ENCODE measurements at regions not wholly inside any gene's neighbourhood (a gene's known extent, or its start where the extent isn't known, plus 50 kb on each side); places are given as distances from the start of the nearest gene placed in this dataset.
"Not testable (repeated sequence)": the region's sequence is repeated elsewhere in the genome, so short reads cannot be mapped to it uniquely, and the experiment has no call there.

DNA sequence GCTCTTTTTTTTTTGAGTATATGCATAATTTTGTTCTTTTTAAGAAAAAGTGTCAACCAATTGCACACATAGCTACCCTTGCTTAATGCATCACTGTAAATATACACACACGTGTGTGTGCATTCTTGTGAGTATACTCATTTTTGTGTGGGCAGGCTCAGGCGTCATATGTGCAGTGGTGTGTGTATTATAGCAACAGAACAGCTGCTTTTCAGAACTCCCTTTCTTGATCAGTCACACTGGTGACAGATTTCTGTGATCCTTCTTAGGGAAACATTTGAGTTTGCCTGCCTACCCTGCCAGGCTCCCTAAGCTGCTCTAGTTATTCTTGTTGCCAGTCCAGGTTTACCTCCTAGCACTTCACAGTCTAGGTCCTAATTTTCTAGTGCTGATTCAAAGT, 287.0 kb upstream of the SEMA6A start:
- in situ Hi-C loops (cut with HindIII; ENCODE audit: low pct_ligation_motif_present, low pct_unique_long_range_greater_than_20kb, low sequenced_read_pairs), result no loop called here
- DNase-seq, result no peak

DNA sequence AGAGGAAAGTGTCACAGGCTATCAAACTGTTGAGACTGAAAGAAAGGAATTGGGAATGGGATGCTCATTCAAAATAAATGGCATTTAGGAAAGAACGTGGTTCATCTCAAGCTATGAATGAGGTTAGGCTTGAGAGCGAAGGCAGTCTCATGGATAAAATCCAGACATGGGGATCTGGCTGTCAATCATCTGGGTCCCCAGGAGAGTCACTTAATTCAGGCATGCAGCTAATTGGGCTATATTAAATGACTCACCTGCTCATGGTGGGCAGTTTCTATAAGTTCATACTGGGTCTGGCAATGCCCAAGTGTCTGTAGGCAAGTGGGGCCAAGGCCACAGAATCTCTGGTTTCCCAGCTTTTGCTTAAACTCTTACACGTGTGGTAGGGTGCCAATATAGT, 286.5 kb upstream of the SEMA6A start:
- in situ Hi-C loops (cut with HindIII; ENCODE audit: low pct_ligation_motif_present, low pct_unique_long_range_greater_than_20kb, low sequenced_read_pairs), result no loop called here
- no peak for DNase-seq

DNA sequence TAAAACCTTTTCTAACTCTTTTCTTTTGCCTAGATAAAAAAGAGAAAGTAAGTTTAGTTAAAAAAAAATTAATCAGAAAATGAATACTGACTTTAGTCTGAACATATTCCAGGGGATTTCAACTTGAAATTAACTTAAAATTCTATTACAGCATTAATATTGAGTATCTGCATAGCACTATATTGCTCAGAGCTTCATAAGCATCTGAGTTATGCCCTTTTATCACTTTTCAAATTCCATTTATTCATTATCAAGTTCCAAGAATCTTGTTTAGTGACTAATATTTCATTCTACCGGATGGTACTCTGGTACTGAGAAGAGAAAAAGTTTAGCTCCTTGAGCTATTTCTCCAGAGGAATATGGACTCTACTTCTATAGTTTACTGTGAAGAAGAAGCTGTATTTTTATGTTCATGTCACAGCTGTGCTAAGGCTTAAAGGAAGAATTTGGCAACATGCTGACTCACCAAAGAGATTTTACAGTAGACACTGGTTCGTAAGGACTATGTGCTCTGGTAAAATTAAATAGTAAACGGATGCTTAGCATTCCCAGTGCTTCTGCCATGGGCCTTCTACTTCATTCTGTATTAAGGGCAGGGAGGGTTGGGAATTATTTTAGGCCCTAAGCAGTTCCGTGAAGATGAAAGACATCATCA, 285.2 kb upstream of the SEMA6A start:
- in situ Hi-C loops (cut with HindIII; ENCODE audit: low pct_ligation_motif_present, low pct_unique_long_range_greater_than_20kb, low sequenced_read_pairs), result no loop called here
- no peak for DNase-seq

DNA sequence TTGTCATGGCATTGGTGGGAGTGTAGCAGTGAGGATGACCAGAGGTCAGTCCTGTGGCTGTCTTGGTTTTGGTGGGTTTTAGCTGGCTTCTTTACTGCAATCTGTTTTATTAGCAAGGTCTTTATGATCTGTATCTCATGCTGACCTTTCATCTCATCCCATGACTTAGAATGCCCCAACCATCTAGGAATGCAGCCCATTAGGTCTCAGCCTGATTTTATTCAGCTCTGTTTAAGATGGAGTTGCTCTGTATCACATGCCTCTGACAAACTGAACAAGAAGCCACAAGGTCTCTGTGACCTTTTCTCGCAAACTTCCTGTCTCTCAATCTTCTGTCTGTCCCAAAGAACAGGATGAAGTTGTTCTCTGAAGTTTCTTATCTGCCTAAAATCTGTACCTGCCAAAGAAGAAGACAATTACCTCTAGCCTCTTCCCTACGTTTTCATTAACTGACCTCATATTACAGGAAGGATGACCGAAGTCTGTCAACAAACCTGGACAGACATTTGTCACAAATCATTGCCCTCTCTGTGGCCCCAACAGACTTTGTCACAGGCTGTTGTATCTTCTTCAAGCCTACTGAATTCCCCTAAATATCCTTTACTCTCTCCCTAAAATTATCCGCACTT, 284.2 kb upstream of the SEMA6A start:
- DNase-seq, result no peak

DNA sequence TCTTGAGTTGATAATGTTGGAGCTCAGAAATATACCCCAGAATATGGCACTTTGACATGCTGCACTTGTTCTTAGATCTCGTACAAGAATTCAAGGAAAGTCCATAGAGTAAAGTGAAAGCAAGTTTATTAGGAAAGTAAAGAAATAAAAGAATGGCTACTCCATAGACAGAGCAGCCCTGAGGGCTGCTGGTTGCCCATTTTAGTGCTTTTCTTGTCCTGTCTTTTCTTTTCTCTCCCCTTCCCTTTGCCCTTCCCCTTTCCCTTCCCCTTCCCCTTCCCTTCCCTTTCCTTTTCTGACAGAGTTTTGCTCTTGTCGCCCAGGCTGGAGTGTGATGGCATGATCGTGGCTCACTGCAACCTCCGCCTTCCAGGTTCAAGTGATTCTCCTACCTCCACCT, 283.4 kb upstream of the SEMA6A start:
- in situ Hi-C loops (cut with HindIII; ENCODE audit: low pct_ligation_motif_present, low pct_unique_long_range_greater_than_20kb, low sequenced_read_pairs); DNase-seq: not testable (repeated sequence)

More for the DNA sequence above, 284.2 kb upstream of the SEMA6A start:
- in situ Hi-C loops (cut with HindIII; ENCODE audit: low pct_ligation_motif_present, low pct_unique_long_range_greater_than_20kb, low sequenced_read_pairs), result no loop called here

DNA sequence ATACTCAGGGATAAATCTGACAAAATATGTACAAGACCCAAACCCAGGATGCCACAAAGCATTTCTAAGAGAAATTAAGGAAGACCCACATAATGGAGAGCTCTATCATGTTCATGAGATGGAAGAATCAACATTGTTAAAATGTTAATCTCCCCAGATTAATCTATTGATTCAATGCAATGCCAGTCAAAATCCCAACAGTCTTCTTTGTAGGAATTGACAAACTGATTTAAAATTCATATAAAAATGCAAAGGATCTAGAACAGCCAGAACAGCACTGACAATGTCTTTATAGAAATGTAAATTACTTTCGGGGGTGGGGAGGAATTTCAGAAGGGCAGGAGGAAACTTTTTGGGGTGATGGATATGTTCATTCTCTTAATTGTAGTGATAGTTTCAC, 281.6 kb upstream of the SEMA6A start:
- in situ Hi-C loops (cut with HindIII; ENCODE audit: low pct_ligation_motif_present, low pct_unique_long_range_greater_than_20kb, low sequenced_read_pairs), result no loop called here
- DNase-seq, result no peak

DNA sequence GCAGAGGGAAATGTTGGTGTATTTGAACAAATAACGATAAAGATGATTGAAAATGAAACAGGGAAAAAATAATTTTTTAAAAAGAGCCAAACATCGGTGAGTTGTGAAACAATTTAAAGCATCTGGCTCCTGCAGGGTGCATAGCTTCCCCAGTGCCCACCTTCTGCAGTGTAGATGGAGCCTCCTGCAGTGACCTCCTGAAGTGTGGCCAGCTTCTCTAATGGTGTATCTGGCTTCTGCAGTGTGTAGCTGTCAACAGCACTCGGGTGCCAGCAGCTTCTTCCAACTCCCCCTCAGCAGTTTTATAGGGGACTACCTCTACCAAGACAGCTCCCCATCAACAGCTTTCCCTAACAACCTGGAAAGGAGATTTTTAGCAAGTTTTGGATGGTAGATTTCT, 279.4 kb upstream of the SEMA6A start:
- no peak for DNase-seq
- in situ Hi-C loops (cut with HindIII; ENCODE audit: low pct_ligation_motif_present, low pct_unique_long_range_greater_than_20kb, low sequenced_read_pairs), result no loop called here

DNA sequence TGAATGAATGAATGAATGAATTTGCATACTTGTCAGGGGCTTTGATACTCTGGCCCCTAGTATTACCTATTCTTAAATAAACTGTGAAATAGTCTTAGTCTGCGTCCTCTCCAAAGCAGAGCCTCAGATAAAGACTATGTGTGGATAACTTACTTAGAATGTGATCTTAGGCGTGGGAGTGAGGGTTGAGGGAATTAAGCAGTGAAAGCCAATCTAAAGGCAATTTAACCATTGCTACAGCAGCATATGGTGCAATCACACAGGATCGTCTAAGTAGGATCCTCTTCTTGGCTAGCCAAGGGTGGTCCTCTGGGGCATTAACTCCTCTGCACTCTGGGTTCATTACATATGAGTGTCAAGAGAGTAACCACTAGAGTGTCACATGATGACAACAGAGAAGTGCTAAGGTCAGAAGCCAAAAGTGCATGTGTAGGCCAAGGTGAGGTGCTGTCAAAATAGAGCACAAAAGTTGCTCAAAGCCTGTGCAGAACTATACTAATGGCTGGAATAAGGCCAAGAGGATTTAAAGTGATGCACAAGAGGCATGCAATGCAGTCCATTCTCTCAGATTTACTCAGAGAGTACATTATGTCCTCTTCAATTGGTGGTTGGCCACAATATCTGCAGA, 274.4 kb upstream of the SEMA6A start:
- no peak for DNase-seq
- in situ Hi-C loops (cut with HindIII; ENCODE audit: low pct_ligation_motif_present, low pct_unique_long_range_greater_than_20kb, low sequenced_read_pairs), result no loop called here

DNA sequence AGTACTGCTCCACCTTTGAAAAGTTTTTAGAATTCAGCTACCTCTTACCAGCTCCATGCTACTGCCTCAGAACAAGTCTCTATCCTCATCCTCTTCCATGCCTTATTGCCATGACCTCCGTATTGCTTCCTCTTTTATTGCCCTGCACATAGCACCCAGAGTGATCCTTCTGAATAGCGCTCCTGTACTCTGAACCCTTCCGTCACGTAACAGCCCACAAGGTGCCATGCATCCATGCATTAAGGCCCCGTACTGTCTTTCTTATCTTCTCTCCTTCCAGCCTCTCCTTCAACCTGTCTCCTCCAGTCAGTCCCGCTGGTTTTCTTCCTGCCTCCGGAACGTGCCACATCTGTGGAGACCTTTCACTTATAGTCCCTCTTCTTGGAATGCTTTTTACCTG, 273.3 kb upstream of the SEMA6A start:
- no peak for DNase-seq
- in situ Hi-C loops (cut with HindIII; ENCODE audit: low pct_ligation_motif_present, low pct_unique_long_range_greater_than_20kb, low sequenced_read_pairs), result no loop called here

DNA sequence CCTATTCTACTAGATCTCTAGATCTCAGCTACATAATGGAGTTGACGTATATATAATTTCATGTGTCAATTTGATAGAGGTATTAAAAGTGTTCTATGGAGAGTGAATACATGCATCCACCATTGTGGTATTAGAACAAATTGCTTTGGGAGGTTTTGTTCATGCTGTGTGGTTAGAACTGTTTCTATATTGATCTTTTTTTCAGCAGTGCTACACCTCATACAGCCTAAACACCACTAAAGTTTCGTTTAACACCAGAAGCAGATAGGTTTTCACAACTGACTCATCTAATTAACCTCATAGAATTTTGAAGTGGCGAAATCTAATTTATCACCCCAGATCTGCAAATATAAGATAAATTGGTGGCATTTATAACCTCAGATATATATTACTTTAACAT, 269.4 kb upstream of the SEMA6A start:
- DNase-seq, result no peak
- in situ Hi-C loops (cut with HindIII; ENCODE audit: low pct_ligation_motif_present, low pct_unique_long_range_greater_than_20kb, low sequenced_read_pairs), result no loop called here

DNA sequence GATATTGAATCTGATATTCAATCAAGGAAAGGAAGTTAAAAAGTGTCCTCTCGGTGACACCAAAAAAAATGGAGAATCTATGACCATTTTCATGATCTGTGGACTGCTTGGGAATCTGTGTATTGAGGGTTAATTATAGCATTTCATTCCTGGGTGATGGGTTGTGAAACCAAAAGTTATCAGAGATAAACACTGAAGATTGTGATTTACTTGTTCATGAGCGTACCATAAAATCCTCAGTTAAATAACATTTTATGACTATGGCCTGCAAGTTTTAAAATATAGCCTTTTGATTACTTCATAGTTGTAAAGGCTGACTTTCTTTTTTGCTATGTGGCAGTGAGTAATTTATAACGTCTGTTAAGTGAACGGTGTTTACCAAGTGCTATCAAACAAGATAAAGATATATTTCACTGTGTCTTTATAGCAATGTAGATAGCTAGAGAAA, 267.9 kb upstream of the SEMA6A start:
- no peak for DNase-seq
- in situ Hi-C loops (cut with HindIII; ENCODE audit: low pct_ligation_motif_present, low pct_unique_long_range_greater_than_20kb, low sequenced_read_pairs), result no loop called here

DNA sequence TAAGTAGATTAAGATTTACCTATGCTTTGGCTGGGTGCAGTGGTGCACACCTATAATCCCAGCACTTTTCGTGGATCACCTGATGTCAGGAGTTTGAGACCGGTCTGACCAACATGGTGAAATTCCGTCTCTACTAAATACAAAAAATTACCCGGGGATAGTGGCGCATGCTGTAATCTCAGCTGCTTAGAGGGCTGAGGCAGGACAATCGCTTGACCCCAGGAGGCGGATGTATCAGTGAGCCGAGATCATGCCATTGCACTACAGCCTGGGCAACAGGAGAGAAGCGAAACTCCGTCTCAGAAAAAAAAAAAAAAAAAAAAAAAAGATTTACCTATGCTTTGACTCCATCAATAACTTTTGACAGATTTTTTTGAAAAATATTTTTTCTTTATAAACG, 267.1 kb upstream of the SEMA6A start:
- DNase-seq, result no peak
- in situ Hi-C loops (cut with HindIII; ENCODE audit: low pct_ligation_motif_present, low pct_unique_long_range_greater_than_20kb, low sequenced_read_pairs), result no loop called here

DNA sequence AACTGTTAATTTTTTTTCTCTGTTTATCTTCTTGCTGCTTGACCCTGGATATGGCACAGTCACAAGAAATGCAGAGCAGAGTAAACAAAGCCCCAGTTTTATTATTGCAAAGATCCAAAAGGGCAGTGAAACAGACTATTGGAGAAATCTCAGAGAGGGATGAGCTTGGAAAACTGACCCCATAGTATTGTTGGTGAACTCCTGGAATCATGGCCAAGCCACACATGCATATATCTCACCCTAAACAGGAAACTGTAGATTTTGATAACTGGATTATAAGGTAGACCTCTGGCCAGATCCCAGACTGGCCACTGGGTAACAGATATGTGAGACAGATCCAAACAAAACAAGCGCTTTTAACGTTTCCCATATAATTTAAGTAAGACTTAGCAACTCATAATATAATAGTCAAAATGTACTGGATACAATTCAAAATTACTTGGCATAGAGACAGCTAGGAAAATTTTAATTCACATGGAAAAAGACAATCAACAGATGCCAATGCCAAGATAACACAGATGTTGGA, 263.5 kb upstream of the SEMA6A start:
- DNase-seq, result no peak
- in situ Hi-C loops (cut with HindIII; ENCODE audit: low pct_ligation_motif_present, low pct_unique_long_range_greater_than_20kb, low sequenced_read_pairs), result no loop called here

DNA sequence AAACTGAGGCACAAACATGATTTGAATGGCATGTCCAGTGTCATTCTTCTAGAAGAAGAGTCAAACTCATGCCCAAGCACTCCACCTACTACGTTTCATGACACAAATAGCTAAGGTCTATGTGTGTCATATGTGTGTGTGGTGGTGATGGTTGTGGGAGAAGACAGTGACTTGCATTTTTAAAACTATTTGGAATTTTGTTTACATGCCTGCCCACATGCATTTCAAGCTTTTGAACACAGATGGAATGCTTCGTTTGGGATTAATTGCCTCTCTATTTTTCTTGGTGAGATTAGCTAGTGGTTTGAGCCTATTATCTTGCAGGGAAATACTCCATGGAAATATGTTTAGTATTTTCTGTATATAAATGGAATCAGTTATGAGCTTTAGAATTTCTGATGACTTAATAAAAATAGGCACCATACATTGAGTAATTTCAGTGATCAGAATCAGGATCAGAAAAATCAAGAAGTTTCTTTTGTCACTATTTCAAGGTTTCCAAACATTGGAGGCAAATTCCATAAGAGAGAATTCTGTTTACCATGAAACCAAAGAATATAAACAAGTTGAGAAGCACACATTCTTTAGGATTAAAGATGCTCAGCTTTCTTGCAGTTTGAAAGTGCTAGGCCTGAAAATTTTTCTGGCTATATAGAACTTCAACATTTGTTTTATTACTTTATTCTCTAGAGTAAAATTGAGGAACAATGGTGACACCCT, 260.3 kb upstream of the SEMA6A start:
- in situ Hi-C loops (cut with HindIII; ENCODE audit: low pct_ligation_motif_present, low pct_unique_long_range_greater_than_20kb, low sequenced_read_pairs), result no loop called here
- DNase-seq, result no peak

DNA sequence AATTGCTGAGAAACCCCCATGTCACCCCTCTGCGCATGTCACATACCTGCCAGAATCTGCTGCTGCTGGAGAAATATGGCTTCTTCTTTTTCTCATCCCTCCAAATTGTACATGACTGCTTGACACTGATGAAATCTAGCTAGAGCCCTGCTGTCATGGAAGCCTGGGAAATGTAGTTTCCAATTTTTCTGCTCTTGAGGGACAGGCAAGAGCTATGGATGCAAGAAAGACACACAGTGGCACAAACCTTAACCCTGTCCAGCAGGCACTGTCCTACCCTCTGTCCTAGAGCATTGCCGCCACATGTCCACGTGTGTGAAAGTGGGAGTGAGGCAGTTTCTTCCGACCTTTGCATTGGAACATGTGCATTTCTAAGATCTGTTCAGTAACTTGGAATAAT, 255.5 kb upstream of the SEMA6A start:
- DNase-seq, result no peak
- in situ Hi-C loops (cut with HindIII; ENCODE audit: low pct_ligation_motif_present, low pct_unique_long_range_greater_than_20kb, low sequenced_read_pairs), result no loop called here

DNA sequence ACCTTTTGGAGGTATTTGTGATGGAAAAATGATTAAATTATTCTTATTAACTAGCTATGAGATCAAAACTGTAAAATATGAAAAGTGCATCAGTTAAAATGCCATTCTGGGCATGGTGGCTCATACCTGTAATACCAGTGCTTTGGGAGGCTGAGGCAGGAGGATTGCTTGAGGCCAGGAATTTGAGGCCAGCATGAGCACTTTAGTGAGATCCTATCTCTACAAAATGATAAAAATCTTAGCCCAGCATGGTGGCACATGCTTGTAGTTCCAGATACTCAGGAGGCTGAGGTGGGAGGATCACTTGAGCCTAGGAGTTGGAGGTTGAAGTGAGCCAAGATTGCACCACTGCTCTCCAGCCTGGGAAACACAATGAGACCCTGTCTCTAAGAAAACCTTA, 252.5 kb upstream of the SEMA6A start:
- no peak for DNase-seq
- in situ Hi-C loops (cut with HindIII; ENCODE audit: low pct_ligation_motif_present, low pct_unique_long_range_greater_than_20kb, low sequenced_read_pairs), result no loop called here

DNA sequence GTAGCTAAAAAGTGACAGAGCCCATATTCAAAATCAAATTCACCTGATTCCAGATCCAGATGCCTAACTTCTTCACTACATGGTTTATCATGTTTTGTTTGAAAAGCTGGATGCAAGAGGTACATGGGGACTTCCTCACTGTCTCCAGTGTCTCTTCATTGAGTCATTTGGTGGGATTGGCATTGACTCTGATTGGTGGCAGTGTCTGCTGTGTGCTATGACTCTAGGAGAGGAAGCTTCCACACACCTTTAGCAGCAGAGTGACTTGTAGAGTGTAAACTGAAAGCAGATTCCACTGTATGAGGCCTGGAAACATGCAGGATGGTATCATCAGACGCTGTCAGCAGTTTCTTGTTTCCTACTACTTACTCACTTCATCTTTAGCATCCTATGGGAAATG, 250.9 kb upstream of the SEMA6A start:
- in situ Hi-C loops (cut with HindIII; ENCODE audit: low pct_ligation_motif_present, low pct_unique_long_range_greater_than_20kb, low sequenced_read_pairs), result no loop called here

DNA sequence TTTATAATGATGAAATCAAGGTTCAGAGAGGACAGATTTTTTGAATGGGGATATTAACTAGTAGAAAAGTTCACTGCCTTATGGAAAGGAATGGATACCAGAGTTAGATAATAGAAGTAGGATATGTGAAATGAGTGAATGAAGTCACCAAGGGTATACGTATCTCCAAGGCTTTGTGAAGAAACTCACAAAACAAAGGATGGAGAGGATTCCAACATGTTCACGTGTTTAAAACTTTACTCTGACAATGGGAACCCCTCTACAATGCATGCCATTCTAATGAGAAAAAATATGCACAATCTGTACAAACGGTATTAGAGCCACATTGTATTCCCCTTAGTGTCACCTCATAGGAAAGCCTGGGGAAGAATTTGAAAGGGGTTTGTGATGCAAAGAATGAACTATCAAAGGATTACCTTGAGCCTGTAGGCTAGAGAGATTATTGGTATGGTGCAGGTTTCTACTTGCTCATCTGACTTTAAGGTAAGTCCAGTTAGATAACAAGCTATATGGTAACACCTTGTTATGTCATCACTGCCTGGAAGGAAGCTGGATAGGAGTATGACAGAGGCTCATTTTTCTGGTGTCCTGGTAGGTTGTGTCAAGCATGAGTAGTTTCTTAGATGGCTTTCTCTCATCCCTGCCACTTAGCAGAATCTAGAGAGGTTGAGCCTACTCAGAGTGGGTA, 250.3 kb upstream of the SEMA6A start:
- in situ Hi-C loops (cut with HindIII; ENCODE audit: low pct_ligation_motif_present, low pct_unique_long_range_greater_than_20kb, low sequenced_read_pairs), result no loop called here
- no peak for DNase-seq

More for the DNA sequence above, 250.9 kb upstream of the SEMA6A start:
- DNase-seq, result no peak
